ENCODE measurements at regions not wholly inside any gene's neighbourhood (a gene's known extent, or its start where the extent isn't known, plus 50 kb on each side); places are given as distances from the start of the nearest gene placed in this dataset.

GRCh38 chr4:33255094-33255493 lies 2534.9 kb downstream of the PCDH7 start:
- no peak for DNase-seq (ENCODE audit: low spot score)
- Histone ChIP-seq H3K4me1 (ENCODE audit: insufficient read depth) (no peaks in the 10 kb centered on the region), H3K9me3 (ENCODE audit: low read depth) (no peaks in the 10 kb centered on the region), H4K20me1 (ENCODE audit: insufficient read depth, poor library complexity, severe bottlenecking) (no peaks in the 10 kb centered on the region), H3K79me2 (no peaks in the 10 kb centered on the region), H3K4me2 (no peak overlapping the region), H2AFZ (no peak overlapping the region), H3K4me3 (no peak overlapping the region), H3K9me2 (replicated peaks; ENCODE audit: insufficient read depth) (no peaks in the 10 kb centered on the region), H3K36me3 (replicated peaks; ENCODE audit: insufficient read depth, low read depth) (no peaks in the 10 kb centered on the region), H3K27me3 (no peaks in the 10 kb centered on the region), H3K27ac (no peak overlapping the region)
- 82% methylated on average over 10 of the region's 10 CpGs for WGBS (ENCODE audit: low lambda C conversion rate, missing lambda C conversion rate)
- no peak for TF ChIP-seq CTCF (IDR thresholded peaks at IDR 0.05; ENCODE audit: poor library complexity)
- no peak for TF ChIP-seq EZH2 (IDR thresholded peaks at IDR 0.05; ENCODE audit: borderline replicate concordance)
- TF ChIP-seq EZH2phosphoT487 (IDR thresholded peaks at IDR 0.05; ENCODE audit: low read depth, severe bottlenecking, unreplicated experiment), result no peak

GRCh38 chr4:33255507-33255906 lies 2535.3 kb downstream of the PCDH7 start:
- H3K9me3 ChIP-seq (ENCODE audit: low read depth), result no peaks in the 10 kb centered on the region

GRCh38 chr4:33262824-33263223 lies 2542.7 kb downstream of the PCDH7 start:
- Histone ChIP-seq H3K4me1 (ENCODE audit: insufficient read depth) (peaks cover 3% of the 10 kb centered on the region), H3K4me2 (no peak overlapping the region), H3K36me3 (replicated peaks; ENCODE audit: insufficient read depth, low read depth) (no peaks in the 10 kb centered on the region), H3K9me2 (replicated peaks; ENCODE audit: insufficient read depth) (no peaks in the 10 kb centered on the region), H2AFZ (no peak overlapping the region), H3K79me2 (no peaks in the 10 kb centered on the region), H3K4me3 (no peak overlapping the region), H3K9me3 (ENCODE audit: low read depth) (no peaks in the 10 kb centered on the region), H3K27me3 (no peaks in the 10 kb centered on the region), H4K20me1 (ENCODE audit: insufficient read depth, poor library complexity, severe bottlenecking) (no peaks in the 10 kb centered on the region), H3K27ac (no peak overlapping the region)
- TF ChIP-seq CTCF (IDR thresholded peaks at IDR 0.05; ENCODE audit: poor library complexity) (no peak), EZH2 (IDR thresholded peaks at IDR 0.05; ENCODE audit: borderline replicate concordance) (no peak), EZH2phosphoT487 (IDR thresholded peaks at IDR 0.05; ENCODE audit: low read depth, severe bottlenecking, unreplicated experiment) (no peak)
- WGBS (ENCODE audit: low lambda C conversion rate, missing lambda C conversion rate), result 88% methylated on average over 2 of the region's 2 CpGs
- no peak for DNase-seq (ENCODE audit: low spot score)

More at GRCh38 chr4:33255507-33255906, 2535.3 kb downstream of the PCDH7 start:
- TF ChIP-seq EZH2 (IDR thresholded peaks at IDR 0.05; ENCODE audit: borderline replicate concordance) (no peak), EZH2phosphoT487 (IDR thresholded peaks at IDR 0.05; ENCODE audit: low read depth, severe bottlenecking, unreplicated experiment) (no peak), CTCF (IDR thresholded peaks at IDR 0.05; ENCODE audit: poor library complexity) (no peak)
- Histone ChIP-seq H3K36me3 (replicated peaks; ENCODE audit: insufficient read depth, low read depth) (no peaks in the 10 kb centered on the region), H3K9me2 (replicated peaks; ENCODE audit: insufficient read depth) (no peaks in the 10 kb centered on the region), H3K4me1 (ENCODE audit: insufficient read depth) (no peaks in the 10 kb centered on the region), H3K27ac (no peak overlapping the region), H3K27me3 (no peaks in the 10 kb centered on the region), H3K4me3 (no peak overlapping the region), H3K4me2 (no peak overlapping the region), H4K20me1 (ENCODE audit: insufficient read depth, poor library complexity, severe bottlenecking) (no peaks in the 10 kb centered on the region), H3K79me2 (no peaks in the 10 kb centered on the region), H2AFZ (no peak overlapping the region)
- no peak for DNase-seq (ENCODE audit: low spot score)
- WGBS (ENCODE audit: low lambda C conversion rate, missing lambda C conversion rate), result 90% methylated on average over 6 of the region's 6 CpGs

GRCh38 chr4:33268776-33269175 lies 2548.6 kb downstream of the PCDH7 start:
- 94% methylated on average over 5 of the region's 5 CpGs for WGBS (ENCODE audit: low lambda C conversion rate, missing lambda C conversion rate)
- Histone ChIP-seq H3K27me3 (no peaks in the 10 kb centered on the region), H3K36me3 (replicated peaks; ENCODE audit: insufficient read depth, low read depth) (no peaks in the 10 kb centered on the region), H4K20me1 (ENCODE audit: insufficient read depth, poor library complexity, severe bottlenecking) (no peaks in the 10 kb centered on the region), H3K79me2 (no peaks in the 10 kb centered on the region), H3K4me1 (ENCODE audit: insufficient read depth) (no peaks in the 10 kb centered on the region), H2AFZ (no peak overlapping the region), H3K9me3 (ENCODE audit: low read depth) (no peaks in the 10 kb centered on the region), H3K4me3 (no peak overlapping the region), H3K9me2 (replicated peaks; ENCODE audit: insufficient read depth) (no peaks in the 10 kb centered on the region), H3K4me2 (no peak overlapping the region), H3K27ac (no peak overlapping the region)
- TF ChIP-seq EZH2phosphoT487 (IDR thresholded peaks at IDR 0.05; ENCODE audit: low read depth, severe bottlenecking, unreplicated experiment), result no peak
- TF ChIP-seq CTCF (IDR thresholded peaks at IDR 0.05; ENCODE audit: poor library complexity), result no peak
- TF ChIP-seq EZH2 (IDR thresholded peaks at IDR 0.05; ENCODE audit: borderline replicate concordance), result no peak
- DNase-seq (ENCODE audit: low spot score), result no peak
